GM12864 (cell line): ENCODE measurements at regions not wholly inside any gene's neighbourhood (a gene's known extent, or its start where the extent isn't known, plus 50 kb on each side); places are given as distances from the start of the nearest gene placed in this dataset.
"Not testable (repeated sequence)": the region's sequence is repeated elsewhere in the genome, so short reads cannot be mapped to it uniquely, and the experiment has no call there.

Experiments used
- DNase-seq: peaks from one replicate; pipeline ENCODE4 v3.0.0-alpha.2; 2011; ENCODE audit warnings: low read depth
- H3K4me3 ChIP-seq: 2 replicates; pipeline ENCODE4 v1.5.1; 2011; ENCODE audit warnings: mild to moderate bottlenecking, low read depth, low read length, control low read depth
- TF ChIP-seq, protein P1 (sequence below): IDR thresholded peaks from 2 replicates; pipeline ENCODE4 v1.5.1; 2011; ENCODE audit warnings: low read depth, mild to moderate bottlenecking, moderate library complexity, low read length, control low read depth, inconsistent platforms; ENCODE audit errors: missing control alignments

DNA sequence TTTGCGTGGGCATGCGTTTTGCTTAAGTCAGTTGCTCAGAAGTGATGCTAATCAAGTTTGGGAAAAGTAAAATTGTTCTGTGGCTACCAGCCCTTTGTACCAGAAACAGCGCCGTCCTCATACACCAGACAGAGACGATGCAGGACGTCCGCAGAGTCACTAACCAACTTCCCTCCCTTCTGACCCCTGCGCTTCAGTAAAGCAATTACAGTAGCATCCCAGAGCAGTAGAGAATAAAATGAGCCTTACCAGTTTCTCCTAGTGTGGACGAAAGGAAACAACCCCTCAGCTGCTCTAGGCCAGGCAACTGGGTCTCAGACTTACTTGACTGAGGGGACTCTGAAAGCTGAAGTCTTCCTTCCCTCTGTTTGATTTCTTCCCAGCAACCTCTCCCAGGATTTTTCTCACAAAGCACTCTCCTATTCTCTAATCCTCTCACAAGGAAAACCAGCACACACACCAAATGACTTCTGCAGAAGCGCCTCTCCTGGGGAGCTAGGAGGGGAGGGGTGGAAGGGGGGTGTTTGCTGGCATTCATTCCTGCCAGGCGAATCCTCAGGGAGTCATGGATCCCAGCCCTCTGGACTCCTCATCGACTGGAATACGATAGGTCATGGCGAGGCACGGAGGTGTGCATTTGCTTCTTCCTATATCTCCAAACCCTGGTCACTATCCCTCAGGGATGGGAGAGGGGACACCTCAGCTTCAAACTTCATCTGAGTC is 56.0 kb upstream of the MID1 start:
- no peak overlapping the region for H3K4me3 ChIP-seq
- TF ChIP-seq, protein P1, sequence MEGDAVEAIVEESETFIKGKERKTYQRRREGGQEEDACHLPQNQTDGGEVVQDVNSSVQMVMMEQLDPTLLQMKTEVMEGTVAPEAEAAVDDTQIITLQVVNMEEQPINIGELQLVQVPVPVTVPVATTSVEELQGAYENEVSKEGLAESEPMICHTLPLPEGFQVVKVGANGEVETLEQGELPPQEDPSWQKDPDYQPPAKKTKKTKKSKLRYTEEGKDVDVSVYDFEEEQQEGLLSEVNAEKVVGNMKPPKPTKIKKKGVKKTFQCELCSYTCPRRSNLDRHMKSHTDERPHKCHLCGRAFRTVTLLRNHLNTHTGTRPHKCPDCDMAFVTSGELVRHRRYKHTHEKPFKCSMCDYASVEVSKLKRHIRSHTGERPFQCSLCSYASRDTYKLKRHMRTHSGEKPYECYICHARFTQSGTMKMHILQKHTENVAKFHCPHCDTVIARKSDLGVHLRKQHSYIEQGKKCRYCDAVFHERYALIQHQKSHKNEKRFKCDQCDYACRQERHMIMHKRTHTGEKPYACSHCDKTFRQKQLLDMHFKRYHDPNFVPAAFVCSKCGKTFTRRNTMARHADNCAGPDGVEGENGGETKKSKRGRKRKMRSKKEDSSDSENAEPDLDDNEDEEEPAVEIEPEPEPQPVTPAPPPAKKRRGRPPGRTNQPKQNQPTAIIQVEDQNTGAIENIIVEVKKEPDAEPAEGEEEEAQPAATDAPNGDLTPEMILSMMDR = no peak
- no peak for DNase-seq

DNA sequence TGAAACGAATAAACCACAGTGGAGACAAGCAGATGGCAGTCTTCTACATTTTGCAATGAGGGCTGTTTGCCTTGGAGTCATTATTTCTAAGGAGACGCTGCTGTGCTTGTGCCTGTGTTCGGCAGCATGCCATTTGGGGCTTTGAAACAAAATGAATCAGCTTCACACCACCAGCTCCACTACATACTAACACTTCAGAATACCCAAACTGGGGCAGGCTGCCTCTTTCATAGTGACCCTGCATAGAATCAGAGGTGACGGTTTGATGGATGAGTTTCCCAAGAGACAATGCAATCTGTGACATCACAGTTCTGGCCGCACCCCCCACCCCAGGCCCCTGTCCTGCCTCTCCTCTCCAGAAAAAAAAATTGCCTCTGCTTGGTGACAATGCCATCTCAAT is 57.1 kb upstream of the MID1 start:
- DNase-seq = no peak
- TF ChIP-seq, protein P1 = no peak
- H3K4me3 ChIP-seq = no peak overlapping the region

DNA sequence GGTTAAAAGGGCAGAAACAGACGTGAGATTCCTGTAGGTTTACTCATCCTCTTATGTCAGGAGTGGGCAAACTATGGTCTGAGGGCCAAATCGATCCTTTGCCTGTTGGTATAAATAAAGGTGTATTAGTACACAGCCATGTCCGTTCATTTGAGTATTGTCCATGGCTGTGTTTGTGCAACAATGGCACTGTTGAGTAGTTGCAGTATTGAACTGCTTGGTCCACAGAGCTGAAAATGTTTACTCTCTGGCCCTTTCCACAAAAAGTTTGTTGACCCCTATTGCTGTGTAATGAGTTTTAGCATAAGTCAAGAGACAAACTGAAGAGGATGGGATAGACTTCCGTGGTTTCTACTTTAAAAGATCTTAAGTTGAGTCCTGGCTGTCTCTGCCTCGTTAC is 59.0 kb upstream of the MID1 start:
- H3K4me3 ChIP-seq = no peak overlapping the region
- TF ChIP-seq, protein P1 = no peak
- DNase-seq = no peak

DNA sequence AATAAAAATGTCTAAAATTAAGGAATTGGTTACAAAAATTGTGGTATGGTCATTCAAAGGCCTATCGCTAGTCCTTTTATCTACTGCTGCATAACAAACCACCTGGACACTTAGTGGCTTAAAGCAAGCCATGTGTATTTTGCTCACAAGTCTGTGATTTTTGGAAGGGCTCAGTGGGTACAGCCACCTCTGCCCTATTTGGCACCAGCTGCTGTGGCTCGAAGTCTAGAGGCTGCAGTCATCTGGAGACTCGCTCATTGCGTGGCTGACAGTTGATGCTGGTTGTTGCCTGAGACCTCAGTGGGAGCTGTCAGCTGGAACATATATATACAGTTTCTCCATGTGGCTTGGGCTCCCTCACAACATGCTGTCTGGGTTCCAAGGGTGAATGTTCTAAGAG is 60.8 kb upstream of the MID1 start:
- no peak for DNase-seq
- no peak overlapping the region for H3K4me3 ChIP-seq
- TF ChIP-seq, protein P1 = no peak

DNA sequence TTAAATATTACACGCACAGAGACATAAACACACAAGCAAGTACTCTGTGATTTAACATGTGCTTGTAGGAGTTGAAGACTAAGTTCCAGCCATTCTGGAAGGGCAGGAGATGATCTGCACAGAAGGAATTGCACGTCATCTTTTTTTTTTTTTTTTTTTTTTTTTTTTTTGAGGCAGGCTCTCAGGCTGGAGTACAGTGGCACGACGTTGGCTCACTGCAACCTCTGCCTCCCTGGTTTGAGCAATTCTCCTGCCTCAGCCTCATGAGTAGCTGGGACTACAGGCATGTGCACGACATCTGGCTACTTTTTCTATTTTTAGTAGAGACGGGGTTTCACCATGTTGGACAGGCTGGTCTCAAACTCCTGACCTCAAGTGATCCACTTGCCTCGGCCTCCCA is 63.2 kb upstream of the MID1 start:
- not testable (repeated sequence) for DNase-seq, H3K4me3 ChIP-seq

DNA sequence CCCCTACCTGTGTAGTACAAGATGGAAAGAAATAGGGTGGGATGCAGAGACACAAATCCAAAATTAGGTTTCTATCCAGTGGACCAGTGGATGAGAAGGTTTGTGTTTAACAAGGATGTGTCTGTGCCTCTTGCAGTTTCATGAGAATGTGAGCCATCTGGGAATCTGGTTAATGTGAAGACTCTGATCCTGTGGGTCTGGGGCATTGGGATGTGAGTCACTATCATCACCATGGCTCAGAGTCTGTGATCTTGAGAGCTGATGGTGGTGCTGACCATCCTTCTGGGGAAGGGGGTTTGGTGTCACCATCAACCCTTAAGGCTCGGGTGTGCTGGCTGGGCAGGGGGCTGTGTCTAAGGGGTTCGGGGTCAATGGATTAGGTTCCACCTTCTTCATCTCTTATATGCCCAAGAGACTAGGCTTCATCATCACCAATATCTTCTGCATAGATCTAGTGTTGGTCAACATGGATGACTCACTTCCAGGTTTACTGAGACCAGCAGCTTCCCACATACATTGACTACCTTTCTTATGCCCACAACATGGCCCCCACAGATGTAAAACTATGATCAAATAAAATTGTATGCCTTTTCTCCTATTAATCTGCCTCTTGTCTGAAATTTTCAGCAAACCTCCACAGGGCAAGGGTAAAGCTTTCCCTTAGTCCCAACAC is 65.7 kb upstream of the MID1 start:
- no peak for DNase-seq
- no peak overlapping the region for H3K4me3 ChIP-seq
- TF ChIP-seq, protein P1 = no peak

DNA sequence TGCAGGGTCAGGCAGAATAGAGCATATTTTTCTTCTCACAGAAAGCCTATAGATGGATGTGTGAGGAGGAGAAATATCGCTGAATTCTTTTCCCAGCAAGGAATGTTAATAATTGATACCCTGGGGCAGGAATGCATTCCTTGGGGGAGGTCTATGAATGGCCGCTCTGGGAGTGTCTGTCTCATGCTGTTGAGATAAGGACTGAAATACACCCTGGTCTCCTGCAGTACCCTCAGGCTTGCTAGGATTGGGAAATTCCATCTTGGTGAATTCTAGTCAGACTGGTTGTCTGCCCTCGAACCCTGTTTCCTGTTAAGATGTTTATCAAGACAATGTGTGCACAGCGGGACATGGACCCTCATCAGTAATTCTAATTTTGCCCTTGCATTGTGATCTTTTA is 71.4 kb upstream of the MID1 start:
- not testable (repeated sequence) for H3K4me3 ChIP-seq, DNase-seq
